GM21528 (cell line): ENCODE measurements at regions not wholly inside any gene's neighbourhood (a gene's known extent, or its start where the extent isn't known, plus 50 kb on each side); places are given as distances from the start of the nearest gene placed in this dataset.
"Not testable (repeated sequence)": the region's sequence is repeated elsewhere in the genome, so short reads cannot be mapped to it uniquely, and the experiment has no call there.

Source experiments
- ATAC-seq: cut with Tn5 transposase; IDR thresholded peaks from one replicate; pipeline ENCODE4 v1.9.1; 2021; ENCODE audit warnings: mild to moderate bottlenecking, moderate library complexity; ENCODE audit not compliant: unreplicated experiment, low FRiP score

- no peak for ATAC-seq
Measured at GRCh38 chr7:34382166-34382893, 275.7 kb upstream of the NPSR1 start.

DNA sequence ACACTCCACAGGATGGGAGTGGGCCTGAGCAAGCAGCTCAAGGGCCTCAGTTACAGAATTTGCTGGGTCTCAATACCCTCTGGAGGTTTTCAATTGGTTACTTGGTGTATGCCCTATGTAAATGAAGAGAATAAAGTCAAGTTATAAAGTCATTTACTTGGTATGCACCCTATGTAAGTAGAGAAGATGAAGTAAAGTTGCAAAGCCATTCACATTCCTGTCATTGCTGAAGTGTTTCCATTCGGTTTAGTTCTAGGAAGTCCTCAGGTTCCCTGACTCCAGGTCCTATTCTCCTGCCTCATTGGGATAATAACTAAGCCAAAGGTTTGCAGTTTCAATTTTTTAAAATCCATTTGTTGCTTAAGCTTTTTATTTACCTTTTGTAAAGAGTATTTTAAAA, 272.6 kb upstream of the NPSR1 start:
- ATAC-seq = no peak

GRCh38 chr7:34389332-34390078, 268.5 kb upstream of the NPSR1 start:
- no peak for ATAC-seq

DNA sequence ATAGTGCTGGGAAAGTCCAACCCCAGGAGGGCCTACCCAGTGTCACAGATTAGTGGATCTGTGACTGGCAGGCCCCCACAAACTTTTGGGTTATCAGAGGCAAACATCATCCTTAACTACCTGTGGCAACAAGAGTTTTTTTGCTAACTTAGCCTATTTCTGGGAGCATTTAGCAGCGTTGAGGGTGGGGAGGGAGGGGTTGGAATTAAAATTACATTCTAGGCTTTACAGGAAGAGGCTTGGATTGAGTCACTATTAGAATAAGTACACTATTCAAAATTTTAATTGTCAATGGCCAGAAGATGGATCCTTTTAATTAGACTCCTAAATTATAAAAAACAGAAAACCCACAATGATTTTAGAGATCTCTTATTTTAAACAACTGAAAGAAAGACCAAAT, 267.9 kb upstream of the NPSR1 start:
- ATAC-seq = no peak

GRCh38 chr7:34392972-34393371, 265.0 kb upstream of the NPSR1 start:
- ATAC-seq = no peak

DNA sequence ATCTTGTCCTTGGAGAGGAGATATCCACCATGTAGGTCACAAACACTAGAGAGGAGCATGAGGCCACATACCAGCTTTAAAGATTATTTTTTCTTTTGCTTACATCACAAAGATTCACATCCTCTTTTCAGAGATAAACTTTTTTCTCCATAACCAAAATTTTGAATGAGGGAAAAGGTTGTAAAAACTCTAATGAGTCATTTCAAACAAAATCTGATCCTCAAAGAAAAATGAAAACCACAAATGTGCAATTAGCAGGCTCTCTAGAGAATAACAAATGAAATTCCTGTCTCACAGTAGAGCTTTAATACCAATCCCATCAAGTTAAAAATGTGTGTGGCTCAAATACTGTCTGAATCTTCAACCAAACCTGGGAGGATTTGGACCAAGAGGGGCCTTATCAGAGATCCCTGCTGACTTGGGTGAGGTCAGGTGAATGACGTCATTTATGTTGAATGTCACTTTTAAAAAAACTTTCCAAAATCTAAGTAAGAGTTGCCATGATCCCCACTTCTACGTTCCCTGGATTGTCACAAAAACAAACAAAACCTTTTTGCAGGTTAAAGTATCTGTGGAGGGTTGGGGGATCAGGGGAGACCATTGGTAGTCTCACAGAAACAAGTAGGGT, 261.5 kb upstream of the NPSR1 start:
- no peak for ATAC-seq

DNA sequence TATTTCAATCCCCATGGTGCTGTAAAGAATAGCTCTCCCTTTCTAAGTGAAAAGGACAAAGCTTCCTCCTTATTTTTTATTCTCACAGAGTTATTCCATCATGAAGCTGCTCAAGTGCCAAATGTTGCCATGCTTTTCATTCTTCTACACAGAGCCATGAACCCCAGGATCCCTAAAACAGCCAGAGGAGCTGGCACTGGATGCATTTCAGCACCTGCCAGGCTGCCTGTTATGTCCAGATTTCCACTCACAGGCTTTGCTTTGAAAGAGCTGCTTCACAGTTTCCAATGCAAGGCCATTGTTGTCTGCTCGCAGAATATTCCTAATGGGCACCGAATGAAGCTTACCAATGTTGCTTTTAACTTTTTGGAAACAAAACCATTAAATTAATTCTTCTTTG, 256.2 kb upstream of the NPSR1 start:
- no peak for ATAC-seq

- no peak for ATAC-seq
Measured at GRCh38 chr7:34406848-34407530, 251.0 kb upstream of the NPSR1 start.

GRCh38 chr7:34407586-34407985, 250.4 kb upstream of the NPSR1 start:
- no peak for ATAC-seq

DNA sequence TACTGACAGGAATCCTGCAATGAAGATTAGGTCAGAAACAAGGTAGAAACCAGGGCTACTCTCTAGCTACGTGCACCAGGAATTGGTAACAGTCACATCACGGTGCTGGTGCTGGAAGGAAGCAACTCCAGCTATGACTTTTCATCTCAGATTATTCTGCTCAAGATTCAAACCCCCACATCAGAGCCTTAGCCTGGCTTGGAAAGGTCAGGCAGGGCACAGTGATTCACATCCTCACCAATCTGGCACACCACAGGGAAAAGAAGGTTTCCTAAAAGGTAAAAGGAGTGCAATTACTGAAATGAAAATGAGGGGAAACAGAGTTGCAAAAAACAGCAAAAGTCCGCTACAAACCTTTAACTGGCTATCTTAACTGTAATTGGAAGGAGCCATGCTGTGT, 240.2 kb upstream of the NPSR1 start:
- ATAC-seq = no peak

DNA sequence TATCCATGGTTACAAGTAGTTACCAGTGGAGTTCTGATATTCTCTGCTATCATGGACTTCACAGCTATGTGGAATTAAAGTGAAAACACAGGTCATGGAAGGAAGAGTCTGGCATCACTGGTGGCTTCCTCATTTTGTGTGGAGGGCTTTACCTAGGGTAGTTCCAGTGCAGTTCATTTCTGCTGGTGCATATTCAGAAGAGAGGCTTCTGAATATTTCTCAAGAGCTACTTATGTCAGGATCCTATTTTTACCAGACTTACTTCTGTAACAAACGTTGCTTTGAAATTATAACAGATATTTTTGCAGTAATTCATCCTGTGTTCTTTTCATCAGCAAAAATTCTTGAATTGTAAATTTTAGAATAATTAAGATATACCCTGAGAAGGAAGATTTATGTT, 236.5 kb upstream of the NPSR1 start:
- no peak for ATAC-seq

- ATAC-seq = no peak
Measured at GRCh38 chr7:34425194-34425593, 232.8 kb upstream of the NPSR1 start.

GRCh38 chr7:34425631-34426384, 232.2 kb upstream of the NPSR1 start:
- ATAC-seq = no peak

DNA sequence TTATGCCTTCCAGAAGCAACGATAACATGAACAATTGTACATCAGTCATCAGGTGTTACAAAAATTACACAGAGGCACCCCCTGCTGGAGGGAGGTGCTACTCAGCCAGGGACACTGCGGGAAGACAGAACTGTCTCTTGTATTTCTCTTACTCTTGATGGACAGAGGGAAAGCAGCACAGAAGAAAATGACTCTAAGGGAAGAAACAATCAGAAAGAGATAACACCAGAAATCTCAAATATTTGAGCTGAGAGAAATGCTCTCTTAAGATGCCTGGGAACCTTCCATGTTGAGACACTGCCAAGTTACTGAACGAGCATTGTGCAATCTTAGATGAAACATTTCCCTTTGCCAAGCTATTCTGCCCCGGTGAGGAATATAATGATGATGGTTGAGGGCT, 227.6 kb upstream of the NPSR1 start:
- ATAC-seq = no peak

- ATAC-seq = no peak
Measured at GRCh38 chr7:34438436-34438835, 219.6 kb upstream of the NPSR1 start.

- no peak for ATAC-seq
Measured at GRCh38 chr7:34445653-34446052, 212.4 kb upstream of the NPSR1 start.

DNA sequence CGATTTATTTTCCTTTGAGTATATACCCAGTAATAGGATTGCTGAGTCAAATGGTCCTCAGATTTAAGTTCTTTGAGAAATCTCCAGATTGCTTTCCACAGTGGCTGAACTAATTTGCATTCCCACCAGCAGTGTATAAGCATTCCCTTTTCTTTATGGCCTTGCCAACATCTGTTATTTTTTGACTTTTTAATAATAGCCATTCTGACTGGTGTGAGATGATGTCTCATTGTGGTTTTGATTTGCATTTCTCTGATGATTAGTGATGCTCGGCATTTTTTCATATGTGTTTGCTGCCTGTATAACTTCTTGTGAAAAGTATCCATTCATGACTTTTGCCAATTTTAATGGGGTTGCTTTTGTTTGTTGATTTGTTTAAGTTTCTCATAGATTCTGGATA, 209.5 kb upstream of the NPSR1 start:
- ATAC-seq = not testable (repeated sequence)

DNA sequence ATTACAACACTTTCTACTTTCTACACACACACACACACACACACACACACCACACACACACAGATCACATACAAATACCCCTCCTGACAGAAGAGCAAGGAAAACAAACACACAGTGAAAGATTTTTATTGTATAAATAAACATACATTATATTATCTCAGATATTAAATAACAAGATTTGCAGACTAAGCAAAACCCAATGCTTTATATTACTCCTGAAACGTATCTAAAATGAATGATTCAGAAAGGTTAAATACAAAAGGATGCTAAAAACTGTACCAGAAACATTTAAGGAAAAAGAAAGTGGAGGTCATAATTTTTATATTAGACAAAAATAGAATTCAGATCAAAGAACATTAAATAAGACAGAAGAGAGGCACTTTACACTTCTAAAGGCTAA, 208.3 kb upstream of the NPSR1 start:
- no peak for ATAC-seq

DNA sequence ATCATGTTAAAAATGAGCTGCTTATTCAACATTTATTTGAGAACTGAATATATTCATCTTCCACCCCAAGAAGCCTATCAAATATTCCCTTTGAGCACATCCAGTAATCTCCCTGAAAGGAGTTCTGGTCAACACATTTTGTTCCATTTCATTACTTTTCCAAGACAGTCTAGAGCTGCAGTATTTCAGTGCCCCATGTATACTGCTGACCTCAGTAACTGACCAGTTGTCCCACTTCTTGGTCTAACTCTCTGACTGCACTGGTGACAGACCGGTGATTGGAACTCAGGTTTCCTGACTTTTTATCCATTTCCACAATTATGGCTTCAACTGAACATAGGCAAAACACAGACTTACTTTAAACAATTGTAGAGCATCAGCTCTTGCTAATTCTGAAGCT, 206.8 kb upstream of the NPSR1 start:
- ATAC-seq = no peak

DNA sequence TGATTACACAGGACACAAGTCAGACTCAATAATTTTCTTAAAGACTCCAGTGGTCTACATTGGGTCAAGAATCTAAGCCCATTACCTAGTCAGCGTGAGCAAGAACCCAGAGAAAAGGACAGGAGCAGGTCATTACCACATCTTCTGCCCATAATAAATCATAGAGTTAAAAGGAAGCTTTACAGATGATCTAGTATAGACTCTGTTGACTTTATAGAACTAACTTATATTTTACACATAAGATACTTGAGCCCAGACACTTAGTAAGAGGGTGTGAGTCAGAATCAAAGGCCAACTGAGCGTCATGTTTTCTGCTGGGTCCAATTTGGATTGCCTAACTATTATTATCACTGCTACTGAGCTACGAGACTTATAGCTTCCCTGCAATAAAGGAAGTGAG, 206.1 kb upstream of the NPSR1 start:
- ATAC-seq = no peak
